Keratinocyte (primary cell): ENCODE measurements at regions not wholly inside any gene's neighbourhood (a gene's known extent, or its start where the extent isn't known, plus 50 kb on each side); places are given as distances from the start of the nearest gene placed in this dataset.

Experiments
- CTCF ChIP-seq, 3 experiments: IDR thresholded peaks in 1 of 3; conservative IDR thresholded peaks in 1 of 3; optimal IDR thresholded peaks in 1 of 3; 2 replicates in 2 of 3; 3 replicates in 1 of 3; pipeline versions ENCODE3 to v1.5.1; 2011; ENCODE audit warnings: low read length in 3 of 3, mild to moderate bottlenecking in 3 of 3, moderate library complexity in 2 of 3, control low read depth in 1 of 3, inconsistent platforms in 1 of 3; ENCODE audit not compliant: insufficient read depth in 2 of 3; ENCODE audit errors: extremely low read depth in 1 of 3
- EZH2 ChIP-seq: IDR thresholded peaks from one replicate; pipeline ENCODE4 v1.6.1; 2012; ENCODE audit warnings: inconsistent platforms, mild to moderate bottlenecking, low read length, moderate library complexity

- TF ChIP-seq CTCF (optimal IDR thresholded peaks at IDR 0.05 in 1 of 3, IDR thresholded peaks at IDR 0.05 in 1 of 3, conservative IDR thresholded peaks at IDR 0.05 in 1 of 3; ENCODE audit: extremely low read depth in 1 of 3, insufficient read depth in 2 of 3, low read length in 3 of 3) = no peak
- TF ChIP-seq EZH2 = no peak
Measured at GRCh38 chr7:12964836-12965235, 277.4 kb downstream of the ARL4A start.
